ENCODE measurements at regions not wholly inside any gene's neighbourhood (a gene's known extent, or its start where the extent isn't known, plus 50 kb on each side); places are given as distances from the start of the nearest gene placed in this dataset.

DNA sequence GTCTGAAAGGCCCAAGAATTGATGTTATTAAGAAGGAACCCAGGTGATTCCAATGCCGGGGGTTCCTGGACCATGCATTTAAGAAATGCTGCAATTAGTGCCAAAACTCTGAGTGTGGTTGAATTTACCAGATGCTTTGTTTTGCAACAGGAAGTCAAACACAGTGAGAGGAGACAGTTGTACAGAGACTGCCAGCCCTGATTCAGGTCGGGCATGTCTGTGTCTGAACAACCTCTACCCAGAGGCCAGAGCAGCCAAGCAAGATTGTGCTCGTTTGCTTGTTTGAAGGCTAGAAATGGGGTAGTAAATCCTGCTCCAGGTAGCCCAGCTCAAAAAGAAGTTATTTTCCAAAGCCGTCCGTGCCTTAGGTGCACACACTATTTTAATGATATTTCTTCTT, 412.4 kb upstream of the ERCC4 start (continued):
- TF ChIP-seq ZNF239 (tag by site-specific recombination; IDR thresholded peaks at IDR 0.05) (no peak), ZNF791 (tag by site-specific recombination; IDR thresholded peaks at IDR 0.05) (no peak), ZNF596 (tag by site-specific recombination; IDR thresholded peaks at IDR 0.05) (no peak), ZNF473 (tag by site-specific recombination; IDR thresholded peaks at IDR 0.05) (no peak), ZNF133 (tag by site-specific recombination; IDR thresholded peaks at IDR 0.05) (no peak), SP3 (tag by site-specific recombination; IDR thresholded peaks at IDR 0.05) (no peak), ZNF138 (tag by site-specific recombination; IDR thresholded peaks at IDR 0.05; ENCODE audit: borderline replicate concordance) (no peak), ZNF324 (tag by site-specific recombination; IDR thresholded peaks at IDR 0.05) (no peak)

DNA sequence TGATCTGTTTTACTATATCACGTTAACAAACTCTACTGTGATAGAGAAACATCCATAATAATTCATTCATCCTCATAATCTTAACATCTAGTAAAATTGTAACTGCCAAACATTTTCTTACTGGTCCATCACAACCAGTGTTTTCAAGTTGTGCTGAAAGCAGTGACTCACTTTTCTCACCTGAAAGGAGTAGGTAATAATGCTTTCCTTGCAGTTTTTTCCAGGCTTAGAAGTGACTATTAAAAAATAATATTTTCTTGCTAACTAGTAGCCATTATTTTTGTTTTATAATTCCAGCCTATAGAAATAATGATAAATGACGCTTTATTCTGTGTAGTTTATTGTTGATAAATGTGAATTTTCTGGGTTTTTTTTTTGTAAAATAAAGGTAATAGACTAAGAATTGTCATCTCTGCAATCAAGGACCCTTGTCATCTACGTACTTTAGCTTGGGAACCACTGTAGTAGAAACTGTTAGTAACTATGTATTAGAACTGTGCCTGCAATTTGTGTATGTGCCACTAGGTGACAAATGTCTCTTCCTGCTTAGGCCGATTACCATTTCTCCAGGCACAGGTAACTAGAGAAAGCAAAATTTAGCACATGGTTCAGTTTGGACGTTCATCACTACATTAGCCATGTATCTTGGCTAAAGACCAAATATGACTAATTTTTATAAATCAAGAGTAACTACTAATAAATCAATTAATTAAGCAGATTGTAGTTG, 409.4 kb upstream of the ERCC4 start:
- POLR2A ChIA-PET, result no interaction called here

More for the DNA sequence above, 409.4 kb upstream of the ERCC4 start:
- CTCF ChIA-PET, result no interaction called here
- no peaks in the 10 kb centered on the region for H3K36me3 ChIP-seq (ENCODE audit: control insufficient read depth in 2 of 2, insufficient read depth in 1 of 2, low read length in 2 of 2)
- TF ChIP-seq, protein P1, sequence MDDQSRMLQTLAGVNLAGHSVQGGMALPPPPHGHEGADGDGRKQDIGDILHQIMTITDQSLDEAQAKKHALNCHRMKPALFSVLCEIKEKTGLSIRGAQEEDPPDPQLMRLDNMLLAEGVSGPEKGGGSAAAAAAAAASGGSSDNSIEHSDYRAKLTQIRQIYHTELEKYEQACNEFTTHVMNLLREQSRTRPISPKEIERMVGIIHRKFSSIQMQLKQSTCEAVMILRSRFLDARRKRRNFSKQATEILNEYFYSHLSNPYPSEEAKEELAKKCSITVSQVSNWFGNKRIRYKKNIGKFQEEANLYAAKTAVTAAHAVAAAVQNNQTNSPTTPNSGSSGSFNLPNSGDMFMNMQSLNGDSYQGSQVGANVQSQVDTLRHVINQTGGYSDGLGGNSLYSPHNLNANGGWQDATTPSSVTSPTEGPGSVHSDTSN (CRISPR knock-in tag; IDR thresholded peaks at IDR 0.05), result no peak
- TF ChIP-seq, protein P2, sequence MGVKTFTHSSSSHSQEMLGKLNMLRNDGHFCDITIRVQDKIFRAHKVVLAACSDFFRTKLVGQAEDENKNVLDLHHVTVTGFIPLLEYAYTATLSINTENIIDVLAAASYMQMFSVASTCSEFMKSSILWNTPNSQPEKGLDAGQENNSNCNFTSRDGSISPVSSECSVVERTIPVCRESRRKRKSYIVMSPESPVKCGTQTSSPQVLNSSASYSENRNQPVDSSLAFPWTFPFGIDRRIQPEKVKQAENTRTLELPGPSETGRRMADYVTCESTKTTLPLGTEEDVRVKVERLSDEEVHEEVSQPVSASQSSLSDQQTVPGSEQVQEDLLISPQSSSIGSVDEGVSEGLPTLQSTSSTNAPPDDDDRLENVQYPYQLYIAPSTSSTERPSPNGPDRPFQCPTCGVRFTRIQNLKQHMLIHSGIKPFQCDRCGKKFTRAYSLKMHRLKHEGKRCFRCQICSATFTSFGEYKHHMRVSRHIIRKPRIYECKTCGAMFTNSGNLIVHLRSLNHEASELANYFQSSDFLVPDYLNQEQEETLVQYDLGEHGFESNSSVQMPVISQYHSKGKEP (tag by site-specific recombination; IDR thresholded peaks at IDR 0.05), result no peak
- no peak for TF ChIP-seq ZNF214 (tag by site-specific recombination; IDR thresholded peaks at IDR 0.05; ENCODE audit: borderline replicate concordance)
- no peak for TF ChIP-seq ZBTB11 (tag by site-specific recombination; conservative IDR thresholded peaks at IDR 0.05; ENCODE audit: low read depth)
- TF ChIP-seq HOXD13 (CRISPR knock-in tag; IDR thresholded peaks at IDR 0.05; ENCODE audit: borderline replicate concordance), result no peak
- TF ChIP-seq, protein P3, sequence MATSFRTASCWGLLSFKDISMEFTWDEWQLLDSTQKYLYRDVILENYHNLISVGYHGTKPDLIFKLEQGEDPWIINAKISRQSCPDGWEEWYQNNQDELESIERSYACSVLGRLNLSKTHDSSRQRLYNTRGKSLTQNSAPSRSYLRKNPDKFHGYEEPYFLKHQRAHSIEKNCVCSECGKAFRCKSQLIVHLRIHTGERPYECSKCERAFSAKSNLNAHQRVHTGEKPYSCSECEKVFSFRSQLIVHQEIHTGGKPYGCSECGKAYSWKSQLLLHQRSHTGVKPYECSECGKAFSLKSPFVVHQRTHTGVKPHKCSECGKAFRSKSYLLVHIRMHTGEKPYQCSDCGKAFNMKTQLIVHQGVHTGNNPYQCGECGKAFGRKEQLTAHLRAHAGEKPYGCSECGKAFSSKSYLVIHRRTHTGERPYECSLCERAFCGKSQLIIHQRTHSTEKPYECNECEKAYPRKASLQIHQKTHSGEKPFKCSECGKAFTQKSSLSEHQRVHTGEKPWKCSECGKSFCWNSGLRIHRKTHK (tag by site-specific recombination; IDR thresholded peaks at IDR 0.05), result no peak
- TF ChIP-seq ZBTB8A (tag by site-specific recombination; IDR thresholded peaks at IDR 0.05), result no peak
- no peak for TF ChIP-seq ZNF394 (tag by site-specific recombination; IDR thresholded peaks at IDR 0.05; ENCODE audit: borderline replicate concordance)
- TF ChIP-seq KLF8 (tag by site-specific recombination; IDR thresholded peaks at IDR 0.05), result no peak
- TF ChIP-seq, protein P4, sequence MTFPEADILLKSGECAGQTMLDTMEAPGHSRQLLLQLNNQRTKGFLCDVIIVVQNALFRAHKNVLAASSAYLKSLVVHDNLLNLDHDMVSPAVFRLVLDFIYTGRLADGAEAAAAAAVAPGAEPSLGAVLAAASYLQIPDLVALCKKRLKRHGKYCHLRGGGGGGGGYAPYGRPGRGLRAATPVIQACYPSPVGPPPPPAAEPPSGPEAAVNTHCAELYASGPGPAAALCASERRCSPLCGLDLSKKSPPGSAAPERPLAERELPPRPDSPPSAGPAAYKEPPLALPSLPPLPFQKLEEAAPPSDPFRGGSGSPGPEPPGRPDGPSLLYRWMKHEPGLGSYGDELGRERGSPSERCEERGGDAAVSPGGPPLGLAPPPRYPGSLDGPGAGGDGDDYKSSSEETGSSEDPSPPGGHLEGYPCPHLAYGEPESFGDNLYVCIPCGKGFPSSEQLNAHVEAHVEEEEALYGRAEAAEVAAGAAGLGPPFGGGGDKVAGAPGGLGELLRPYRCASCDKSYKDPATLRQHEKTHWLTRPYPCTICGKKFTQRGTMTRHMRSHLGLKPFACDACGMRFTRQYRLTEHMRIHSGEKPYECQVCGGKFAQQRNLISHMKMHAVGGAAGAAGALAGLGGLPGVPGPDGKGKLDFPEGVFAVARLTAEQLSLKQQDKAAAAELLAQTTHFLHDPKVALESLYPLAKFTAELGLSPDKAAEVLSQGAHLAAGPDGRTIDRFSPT (tag by site-specific recombination; IDR thresholded peaks at IDR 0.05), result no peak
- TF ChIP-seq FEZF1 (tag by site-specific recombination; IDR thresholded peaks at IDR 0.05), result no peak
- TF ChIP-seq ZNF112 (tag by site-specific recombination; IDR thresholded peaks at IDR 0.05), result no peak
- TF ChIP-seq ZNF785 (tag by site-specific recombination; IDR thresholded peaks at IDR 0.05), result no peak
- TF ChIP-seq ZNF350 (tag by site-specific recombination; IDR thresholded peaks at IDR 0.05), result no peak
- H3K4me3 ChIP-seq (ENCODE audit: low read depth, low read length), result no peak overlapping the region
- no peak overlapping the region for H3K27ac ChIP-seq (ENCODE audit: extremely low read depth, low read depth, low read length)
- no peaks in the 10 kb centered on the region for H3K4me1 ChIP-seq (ENCODE audit: control insufficient read depth, insufficient read depth, low read length)
- no peaks in the 10 kb centered on the region for H3K9me3 ChIP-seq (ENCODE audit: control insufficient read depth, insufficient read depth, low read depth, low read length)
